IMR-90 (cell line): ENCODE measurements at regions not wholly inside any gene's neighbourhood (a gene's known extent, or its start where the extent isn't known, plus 50 kb on each side); places are given as distances from the start of the nearest gene placed in this dataset.

Experiments used
- ATAC-seq: fragments of 200-7000 bp; cut with Tn5 transposase; 2 replicates; pipeline ENCODE4 v1.9.1; 2020; ENCODE audit warnings: low read depth, mild to moderate bottlenecking, moderate library complexity
- BruUV-seq: library from RNA; stranded (reverse); fragments of 400-500 nt; replicated peaks from 2 replicates; lab custom pipeline; 2021; lab: Mats Ljungman, UMichigan
- CTCF ChIA-PET: fragments of 300-600 bp; formaldehyde crosslinking; extraction: SDS; loops from one replicate; lab custom pipeline; 2021; ENCODE audit warnings: antibody characterized with exemption; lab: Yijun Ruan, JAX
- POLR2A ChIA-PET: fragments of 300-600 bp; sonication (Branson Sonifier 250); formaldehyde crosslinking; loops from one replicate; lab custom pipeline; 2022; ENCODE audit warnings: antibody characterized with exemption; ENCODE audit not compliant: unreplicated experiment; lab: Charles Lee
- DNase-seq: peaks from one replicate; pipeline ENCODE4 v3.0.0; 2013
- H2AFZ ChIP-seq: replicated peaks from 2 replicates; pipeline ENCODE3; 2013; ENCODE audit warnings: low read length, mild to moderate bottlenecking; ENCODE audit not compliant: poor library complexity
- H2AK5ac ChIP-seq: 2 replicates; pipeline ENCODE4 v1.6.1; 2013; ENCODE audit warnings: low read depth, low read length, inconsistent platforms
- H2AK9ac ChIP-seq: replicated peaks from 2 replicates; pipeline ENCODE3; 2013; ENCODE audit warnings: mild to moderate bottlenecking, low read depth, low read length, moderate library complexity; ENCODE audit not compliant: poor library complexity
- H2BK120ac ChIP-seq: 2 replicates; pipeline ENCODE4 v1.6.1; 2013; ENCODE audit warnings: low read depth, low read length, inconsistent platforms
- H2BK15ac ChIP-seq: 3 replicates; pipeline ENCODE4 v1.6.1; 2013; ENCODE audit warnings: low read depth, low read length, inconsistent platforms
- H2BK20ac ChIP-seq: 2 replicates; pipeline ENCODE4 v1.6.1; 2013; ENCODE audit warnings: low read depth, mild to moderate bottlenecking, inconsistent platforms, low read length, moderate library complexity
- H2BK5ac ChIP-seq: 2 replicates; pipeline ENCODE4 v1.6.1; 2013; ENCODE audit warnings: mild to moderate bottlenecking, low read depth, low read length, inconsistent platforms; ENCODE audit not compliant: poor library complexity, severe bottlenecking
- H3K14ac ChIP-seq: replicated peaks from 2 replicates; pipeline ENCODE4 v1.6.1; 2013; ENCODE audit warnings: low read depth, low read length, inconsistent platforms
- H3K18ac ChIP-seq: 2 replicates; pipeline ENCODE4 v1.6.1; 2013; ENCODE audit warnings: low read depth, low read length, control low read depth
- H3K23ac ChIP-seq: 2 replicates; pipeline ENCODE4 v1.6.1; 2013; ENCODE audit warnings: low read depth, low read length, inconsistent platforms
- H3K27ac ChIP-seq: 2 replicates; pipeline ENCODE4 v1.5.1; 2013; ENCODE audit warnings: mild to moderate bottlenecking, control low read depth, low read length; ENCODE audit not compliant: insufficient read depth
- H3K27me3 ChIP-seq: 2 replicates; pipeline ENCODE4 v1.6.1; 2013; ENCODE audit warnings: low read length; ENCODE audit not compliant: control insufficient read depth, insufficient read depth
- H3K36me3 ChIP-seq: 2 replicates; pipeline ENCODE4 v1.6.1; 2013; ENCODE audit warnings: low read length, mixed read lengths; ENCODE audit not compliant: control insufficient read depth, insufficient read depth
- H3K4ac ChIP-seq: 2 replicates; pipeline ENCODE4 v1.6.1; 2013; ENCODE audit warnings: low read depth, low read length, inconsistent platforms
- H3K4me1 ChIP-seq: 2 replicates; pipeline ENCODE4 v1.6.1; 2013; ENCODE audit warnings: low read length, mixed read lengths; ENCODE audit not compliant: control insufficient read depth, insufficient read depth
- H3K4me2 ChIP-seq: 2 replicates; pipeline ENCODE4 v1.6.1; 2013; ENCODE audit warnings: low read depth, mild to moderate bottlenecking, control low read depth, low read length, moderate library complexity
- H3K4me3 ChIP-seq: 2 replicates; pipeline ENCODE4 v1.5.1; 2013; ENCODE audit warnings: low read depth, mild to moderate bottlenecking, control low read depth, low read length, moderate library complexity; ENCODE audit not compliant: insufficient read depth
- H3K56ac ChIP-seq: 2 replicates; pipeline ENCODE4 v1.6.1; 2013; ENCODE audit warnings: low read length, inconsistent platforms; ENCODE audit not compliant: insufficient read depth; ENCODE audit errors: extremely low read depth
- H3K79me1 ChIP-seq, 2 experiments: 2 replicates each; pipeline ENCODE4 v1.6.1; 2013; ENCODE audit warnings: low read length in 2 of 2, inconsistent platforms in 1 of 2, low read depth in 1 of 2
- H3K9ac ChIP-seq: 2 replicates; pipeline ENCODE4 v1.6.1; 2013; ENCODE audit warnings: low read depth, low read length, control low read depth
- H3K9me1 ChIP-seq: 2 replicates; pipeline ENCODE4 v1.6.1; 2013; ENCODE audit warnings: low read length, inconsistent platforms; ENCODE audit not compliant: insufficient read depth
- H3K9me3 ChIP-seq: 2 replicates; pipeline ENCODE4 v1.6.1; 2013; ENCODE audit warnings: low read length; ENCODE audit not compliant: control insufficient read depth, insufficient read depth
- H4K20me1 ChIP-seq: 2 replicates; pipeline ENCODE4 v1.6.1; 2013; ENCODE audit warnings: low read length, inconsistent platforms; ENCODE audit not compliant: insufficient read depth
- H4K5ac ChIP-seq: 2 replicates; pipeline ENCODE4 v1.6.1; 2013; ENCODE audit warnings: mild to moderate bottlenecking, low read depth, low read length, control low read depth
- H4K8ac ChIP-seq, 2 experiments: 2 replicates each; pipeline ENCODE4 v1.6.1; 2013; ENCODE audit warnings: low read depth in 2 of 2, low read length in 2 of 2, control low read depth in 1 of 2, inconsistent platforms in 1 of 2
- H4K91ac ChIP-seq: 2 replicates; pipeline ENCODE4 v1.6.1; 2013; ENCODE audit warnings: low read depth, low read length, inconsistent platforms; ENCODE audit not compliant: insufficient read depth
- CEBPB ChIP-seq: IDR thresholded peaks from 2 replicates; pipeline ENCODE4 v1.6.1; 2012; ENCODE audit warnings: low read depth, low read length, improper control_type of control experiment
- CHD1 ChIP-seq: IDR thresholded peaks from 2 replicates; pipeline ENCODE4 v1.6.1; 2012; ENCODE audit warnings: low read depth, low read length, improper control_type of control experiment
- MXI1 ChIP-seq: IDR thresholded peaks from 2 replicates; pipeline ENCODE4 v1.6.1; 2012; ENCODE audit warnings: low read depth, mild to moderate bottlenecking, low read length, moderate library complexity, borderline replicate concordance
- NFE2L2 ChIP-seq: fragments of 150-350 bp; IDR thresholded peaks from 2 replicates; pipeline ENCODE4 v1.6.1; 2016; ENCODE audit warnings: low read depth, mild to moderate bottlenecking, low read length
- RAD21 ChIP-seq: IDR thresholded peaks from 2 replicates; pipeline ENCODE4 v1.6.1; 2012; ENCODE audit warnings: low read length, improper control_type of control experiment
- WGBS, 2 experiments: methylation state at CpG; one replicate each; pipeline versions ENCODE4 v1.1.5 to v1.1.7; 2013; ENCODE audit warnings: missing lambda C conversion rate in 2 of 2; ENCODE audit not compliant: insufficient read length in 1 of 2; ENCODE audit errors: extremely low coverage in 2 of 2; 5-methylcytosine and 5-hydroxymethylcytosine counted together
- dilution Hi-C: fragments of 300-500 bp; cut with HindIII; formaldehyde crosslinking; loops from one replicate; pipeline ENCODE4 v1.14.3; 2018; ENCODE audit warnings: low sequenced_read_pairs; ENCODE audit not compliant: unreplicated experiment
- in situ Hi-C: fragments of 300-500 bp; cut with MboI; formaldehyde crosslinking; loops from 3 replicates; pipeline ENCODE4 v1.14.3; 2019; ENCODE audit warnings: low sequenced_read_pairs, inconsistent platforms, mixed read lengths
- intact Hi-C: fragments of 100-400 bp; cut with micrococcal nuclease; formaldehyde crosslinking; loops from 2 replicates; pipeline ENCODE4 v1.10.0; 2022
- TF ChIP-seq, protein P1 (sequence below): conservative IDR thresholded peaks from 2 replicates; pipeline ENCODE4 v1.5.1; 2012; ENCODE audit warnings: mild to moderate bottlenecking, low read depth, low read length, improper control_type of control experiment
- TF ChIP-seq, protein P2 (sequence below): fragments of 150-350 bp; IDR thresholded peaks from 2 replicates; pipeline ENCODE4 v1.6.1; 2016; ENCODE audit warnings: low read depth, mild to moderate bottlenecking, low read length, moderate library complexity, borderline replicate concordance

DNA sequence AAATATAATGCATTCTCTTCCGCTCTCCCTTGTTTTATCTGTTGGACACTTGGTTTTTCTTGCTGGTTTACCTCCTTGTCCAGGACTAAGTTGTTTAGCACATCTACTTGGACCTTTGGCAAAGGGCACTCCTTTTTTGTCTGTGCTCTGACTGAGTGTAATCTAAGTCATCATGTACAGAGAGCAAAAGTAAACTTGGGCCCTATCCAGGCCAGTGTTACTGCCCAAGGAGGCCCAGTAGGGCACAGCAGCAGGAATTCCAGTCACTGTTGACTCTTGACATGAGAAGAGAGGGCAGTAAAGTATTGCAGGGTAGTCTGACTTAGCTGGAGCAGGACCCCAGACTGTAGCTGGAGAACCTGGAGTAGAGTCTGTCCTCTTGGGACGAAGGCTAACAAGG lies 445.5 kb downstream of the ZIC3 start:
- Histone ChIP-seq H2BK15ac (no peak overlapping the region), H3K23ac (no peak overlapping the region), H4K91ac (no peak overlapping the region), H3K4me3 (no peak overlapping the region), H2BK5ac (no peak overlapping the region), H3K4me2 (no peak overlapping the region), H3K27ac (no peak overlapping the region), H2BK120ac (no peak overlapping the region), H3K18ac (no peak overlapping the region), H2BK20ac (no peak overlapping the region), H2AK9ac (no peak overlapping the region), H3K36me3 (no peaks in the 10 kb centered on the region), H4K20me1 (no peaks in the 10 kb centered on the region), H2AFZ (no peak overlapping the region), H3K9me1 (no peaks in the 10 kb centered on the region), H2AK5ac (no peak overlapping the region), H3K79me1 (no peaks in the 10 kb centered on the region), H3K4ac (no peak overlapping the region), H3K56ac (no peak overlapping the region), H3K9ac (no peak overlapping the region), H3K14ac (no peak overlapping the region), H3K4me1 (no peaks in the 10 kb centered on the region), H3K9me3 (no peaks in the 10 kb centered on the region), H4K8ac (no peak overlapping the region), H3K27me3 (no peaks in the 10 kb centered on the region), H4K5ac (no peak overlapping the region)
- BruUV-seq, result no TSS peak
- ATAC-seq, result no peak
- no peak for DNase-seq
- TF ChIP-seq, protein P1, sequence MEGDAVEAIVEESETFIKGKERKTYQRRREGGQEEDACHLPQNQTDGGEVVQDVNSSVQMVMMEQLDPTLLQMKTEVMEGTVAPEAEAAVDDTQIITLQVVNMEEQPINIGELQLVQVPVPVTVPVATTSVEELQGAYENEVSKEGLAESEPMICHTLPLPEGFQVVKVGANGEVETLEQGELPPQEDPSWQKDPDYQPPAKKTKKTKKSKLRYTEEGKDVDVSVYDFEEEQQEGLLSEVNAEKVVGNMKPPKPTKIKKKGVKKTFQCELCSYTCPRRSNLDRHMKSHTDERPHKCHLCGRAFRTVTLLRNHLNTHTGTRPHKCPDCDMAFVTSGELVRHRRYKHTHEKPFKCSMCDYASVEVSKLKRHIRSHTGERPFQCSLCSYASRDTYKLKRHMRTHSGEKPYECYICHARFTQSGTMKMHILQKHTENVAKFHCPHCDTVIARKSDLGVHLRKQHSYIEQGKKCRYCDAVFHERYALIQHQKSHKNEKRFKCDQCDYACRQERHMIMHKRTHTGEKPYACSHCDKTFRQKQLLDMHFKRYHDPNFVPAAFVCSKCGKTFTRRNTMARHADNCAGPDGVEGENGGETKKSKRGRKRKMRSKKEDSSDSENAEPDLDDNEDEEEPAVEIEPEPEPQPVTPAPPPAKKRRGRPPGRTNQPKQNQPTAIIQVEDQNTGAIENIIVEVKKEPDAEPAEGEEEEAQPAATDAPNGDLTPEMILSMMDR, result no peak
- no peak for TF ChIP-seq MXI1
- no peak for TF ChIP-seq CEBPB
- TF ChIP-seq NFE2L2, result no peak
- no peak for TF ChIP-seq CHD1
- TF ChIP-seq, protein P2, sequence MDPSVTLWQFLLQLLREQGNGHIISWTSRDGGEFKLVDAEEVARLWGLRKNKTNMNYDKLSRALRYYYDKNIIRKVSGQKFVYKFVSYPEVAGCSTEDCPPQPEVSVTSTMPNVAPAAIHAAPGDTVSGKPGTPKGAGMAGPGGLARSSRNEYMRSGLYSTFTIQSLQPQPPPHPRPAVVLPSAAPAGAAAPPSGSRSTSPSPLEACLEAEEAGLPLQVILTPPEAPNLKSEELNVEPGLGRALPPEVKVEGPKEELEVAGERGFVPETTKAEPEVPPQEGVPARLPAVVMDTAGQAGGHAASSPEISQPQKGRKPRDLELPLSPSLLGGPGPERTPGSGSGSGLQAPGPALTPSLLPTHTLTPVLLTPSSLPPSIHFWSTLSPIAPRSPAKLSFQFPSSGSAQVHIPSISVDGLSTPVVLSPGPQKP, result no peak
- TF ChIP-seq RAD21, result no peak
- no CpG with 5 or more reads among the region's 2 CpGs for WGBS, 2 experiments
- dilution Hi-C loops (no loop called here), intact Hi-C loops (loop anchor here (10.0 kb wide), 1 partner anchor 57 kb away; no protein-coding TSS in a partner anchor), in situ Hi-C loops (no loop called here)
- ChIA-PET CTCF (no interaction called here), POLR2A (no interaction called here)
